SK-N-SH treated with all-trans-retinoic acid at 6 μM for 48 hours (cell line): ENCODE measurements at regions not wholly inside any gene's neighbourhood (a gene's known extent, or its start where the extent isn't known, plus 50 kb on each side); places are given as distances from the start of the nearest gene placed in this dataset.

Experiments used
- ATAC-seq: fragments of 200-7000 bp; cut with Tn5 transposase; 3 replicates; pipeline ENCODE4 v1.9.1; 2020; ENCODE audit warnings: mild to moderate bottlenecking, moderate library complexity
- ARNTL ChIP-seq: fragments of 450-650 bp; formaldehyde crosslinking; IDR thresholded peaks from 2 replicates; pipeline ENCODE4 v1.5.0; 2020; ENCODE audit warnings: low read depth, mild to moderate bottlenecking, moderate library complexity, borderline replicate concordance
- CREB5 ChIP-seq: fragments of 250-450 bp; sonication (Bioruptor Pico); IDR thresholded peaks from 2 replicates; pipeline ENCODE4 v1.5.1; 2020; ENCODE audit warnings: low read depth, mild to moderate bottlenecking, moderate library complexity
- CSDC2 ChIP-seq: fragments of 250-450 bp; sonication (Bioruptor Pico); IDR thresholded peaks from 2 replicates; pipeline ENCODE4 v1.5.0; 2020; ENCODE audit warnings: mild to moderate bottlenecking, moderate library complexity
- ESRRG ChIP-seq: fragments of 250-450 bp; sonication (Bioruptor Pico); IDR thresholded peaks from 2 replicates; pipeline ENCODE4 v1.6.1; 2021; ENCODE audit warnings: mild to moderate bottlenecking
- GLIS3 ChIP-seq: fragments of 250-450 bp; sonication (Bioruptor Pico); IDR thresholded peaks from 2 replicates; pipeline ENCODE4 v1.5.0; 2020; ENCODE audit warnings: mild to moderate bottlenecking, moderate library complexity
- ISL1 ChIP-seq: fragments of 250-450 bp; sonication (Bioruptor Pico); IDR thresholded peaks from 2 replicates; pipeline ENCODE4 v2.1.2; 2022; ENCODE audit warnings: mild to moderate bottlenecking, moderate library complexity
- OSR1 ChIP-seq: fragments of 250-450 bp; sonication (Bioruptor Pico); IDR thresholded peaks from 2 replicates; pipeline ENCODE4 v1.8.0; 2022; ENCODE audit warnings: moderate library complexity, mild to moderate bottlenecking, inconsistent platforms
- PATZ1 ChIP-seq: fragments of 250-450 bp; sonication (Bioruptor Pico); IDR thresholded peaks from 2 replicates; pipeline ENCODE4 v1.8.0; 2020; ENCODE audit warnings: mild to moderate bottlenecking, moderate library complexity, borderline replicate concordance
- POU6F1 ChIP-seq: fragments of 250-450 bp; sonication (Bioruptor Pico); IDR thresholded peaks from 2 replicates; pipeline ENCODE4 v1.8.0; 2021; ENCODE audit warnings: low read depth, mild to moderate bottlenecking, moderate library complexity, borderline replicate concordance
- PPARA ChIP-seq: fragments of 250-450 bp; sonication (Bioruptor Pico); IDR thresholded peaks from 2 replicates; pipeline ENCODE4 v1.5.0; 2020; ENCODE audit warnings: mild to moderate bottlenecking, borderline replicate concordance
- RARB ChIP-seq: fragments of 250-450 bp; sonication (Bioruptor Pico); IDR thresholded peaks from 2 replicates; pipeline ENCODE4 v1.8.0; 2021; ENCODE audit warnings: mild to moderate bottlenecking, moderate library complexity
- SNAI2 ChIP-seq: fragments of 250-450 bp; sonication (Bioruptor Pico); IDR thresholded peaks from 2 replicates; pipeline ENCODE4 v1.5.0; 2020; ENCODE audit warnings: mild to moderate bottlenecking, moderate library complexity
- TCF4 ChIP-seq: fragments of 250-450 bp; sonication (Bioruptor Pico); IDR thresholded peaks from 2 replicates; pipeline ENCODE4 v1.8.0; 2021; ENCODE audit warnings: mild to moderate bottlenecking, moderate library complexity, borderline replicate concordance
- TOX ChIP-seq: fragments of 250-450 bp; sonication (Bioruptor Pico); IDR thresholded peaks from 2 replicates; pipeline ENCODE4 v1.8.0; 2021; ENCODE audit warnings: mild to moderate bottlenecking, moderate library complexity, borderline replicate concordance
- ZC3H10 ChIP-seq: fragments of 250-450 bp; sonication (Bioruptor Pico); IDR thresholded peaks from 2 replicates; pipeline ENCODE4 v1.5.1; 2021; ENCODE audit warnings: mild to moderate bottlenecking, moderate library complexity
- ZFP3 ChIP-seq: fragments of 250-450 bp; sonication (Bioruptor Pico); IDR thresholded peaks from 2 replicates; pipeline ENCODE4 v1.5.0; 2020; ENCODE audit warnings: mild to moderate bottlenecking, moderate library complexity
- ZFP30 ChIP-seq: fragments of 450-650 bp; formaldehyde crosslinking; IDR thresholded peaks from 2 replicates; pipeline ENCODE4 v1.5.0; 2022; ENCODE audit warnings: mild to moderate bottlenecking, moderate library complexity
- ZNF565 ChIP-seq: fragments of 450-650 bp; formaldehyde crosslinking; conservative IDR thresholded peaks from 2 replicates; pipeline ENCODE4 v1.5.0; 2020; ENCODE audit warnings: low read depth, mild to moderate bottlenecking, moderate library complexity
- ZNF70 ChIP-seq: fragments of 450-650 bp; formaldehyde crosslinking; IDR thresholded peaks from 2 replicates; pipeline ENCODE4 v1.5.0; 2020; ENCODE audit warnings: mild to moderate bottlenecking, moderate library complexity
- ZNF8 ChIP-seq: fragments of 450-650 bp; formaldehyde crosslinking; IDR thresholded peaks from 2 replicates; pipeline ENCODE4 v1.5.0; 2020; ENCODE audit warnings: mild to moderate bottlenecking, moderate library complexity

- TF ChIP-seq PATZ1, result no peak
- TF ChIP-seq OSR1 (CRISPR knock-in tag), result no peak
- no peak for TF ChIP-seq SNAI2 (CRISPR knock-in tag)
Measured at GRCh38 chr2:13240789-13241487, 524.2 kb downstream of the TRIB2 start (continued).

GRCh38 chr2:13252615-13253014, 535.9 kb downstream of the TRIB2 start:
- TF ChIP-seq ISL1 (CRISPR knock-in tag) (no peak), ZFP30 (CRISPR knock-in tag) (no peak), CSDC2 (CRISPR knock-in tag) (no peak), ZFP3 (no peak), ZC3H10 (CRISPR knock-in tag) (no peak), PPARA (CRISPR knock-in tag) (no peak), POU6F1 (no peak), TOX (CRISPR knock-in tag) (no peak), TCF4 (CRISPR knock-in tag) (no peak), ZNF565 (CRISPR knock-in tag) (no peak), SNAI2 (CRISPR knock-in tag) (no peak), ZNF8 (no peak), ARNTL (CRISPR knock-in tag) (no peak), GLIS3 (CRISPR knock-in tag) (no peak), CREB5 (CRISPR knock-in tag) (no peak), RARB (CRISPR knock-in tag) (no peak), OSR1 (CRISPR knock-in tag) (no peak), ESRRG (no peak), PATZ1 (no peak)
- ATAC-seq, result no peak

- TF ChIP-seq ZNF565 (CRISPR knock-in tag) (no peak), PPARA (CRISPR knock-in tag) (no peak), ARNTL (CRISPR knock-in tag) (no peak), ESRRG (no peak)
- ATAC-seq, result no peak
Measured at GRCh38 chr2:13255485-13255884, 538.7 kb downstream of the TRIB2 start.

GRCh38 chr2:13260402-13260801, 543.7 kb downstream of the TRIB2 start:
- ATAC-seq, result no peak
- no peak for TF ChIP-seq ZFP3
- TF ChIP-seq CSDC2 (CRISPR knock-in tag), result no peak
- no peak for TF ChIP-seq OSR1 (CRISPR knock-in tag)
- TF ChIP-seq ZNF70 (CRISPR knock-in tag), result no peak
- no peak for TF ChIP-seq ISL1 (CRISPR knock-in tag)
- no peak for TF ChIP-seq PATZ1
- TF ChIP-seq ESRRG, result no peak
